Pancreas (tissue), 10 donors: ENCODE measurements at regions not wholly inside any gene's neighbourhood (a gene's known extent, or its start where the extent isn't known, plus 50 kb on each side); places are given as distances from the start of the nearest gene placed in this dataset.

ENCODE experiments used
- ATAC-seq, 4 donors: fragments of 200-7000 bp; cut with Tn5 transposase; one replicate each; pipeline versions ENCODE4 v1.8.0 to v1.9.1; 2020; ENCODE audit warnings: mild to moderate bottlenecking in 4 of 4, moderate library complexity in 4 of 4
- DNase-seq, 6 donors: peaks; one replicate each; pipeline ENCODE4 v3.0.0-alpha.2; 2020
- FAIRE-seq: peaks from 2 replicates; lab custom pipeline; 2012; peaks lifted over from hg19 to GRCh38; lab: Jason Lieb, UNC
- H3K27ac ChIP-seq, 4 donors: fragments of 200-600 bp; sonication (generic); 1 replicate in 3 of 4; 2 replicates in 1 of 4; pipeline versions ENCODE4 v1.5.0 to v1.8.0; 2020
- H3K27me3 ChIP-seq, 4 donors: fragments of 200-600 bp; one replicate each; pipeline ENCODE4 v1.8.0; 2021
- H3K36me3 ChIP-seq, 3 donors: fragments of 200-600 bp; sonication (generic) in 1 of 3; one replicate each; pipeline versions ENCODE4 v1.5.0 to v1.8.0; 2020 to 2021
- H3K4me1 ChIP-seq, 3 donors: fragments of 200-600 bp; one replicate each; pipeline ENCODE4 v1.8.0; 2021
- H3K4me3 ChIP-seq, 4 donors: fragments of 200-600 bp; sonication (generic) in 2 of 4; one replicate each; pipeline versions ENCODE4 v1.5.0 to v1.8.0; 2020 to 2021
- H3K9me3 ChIP-seq, 4 donors: fragments of 200-600 bp; one replicate each; pipeline ENCODE4 v1.8.0; 2021
- CTCF ChIP-seq, 4 donors: fragments of 200-600 bp; sonication (generic) in 3 of 4; IDR thresholded peaks; one replicate each; pipeline versions ENCODE4 v1.5.0 to v1.8.0; 2021; ENCODE audit warnings: antibody characterized with exemption in 4 of 4
- WGBS, 2 donors: extraction: QIAGEN DNeasy Blood & Tissue Kit; methylation state at CpG; one replicate each; pipeline ENCODE4 v1.1.7; 2013; 5-methylcytosine and 5-hydroxymethylcytosine counted together
- intact Hi-C, 3 donors: fragments of 100-400 bp; cut with DNase I; formaldehyde crosslinking; loops; one replicate each; pipeline versions ENCODE4 v1.11.1 to v1.14.2; 2022
- donor health status: healthy with polysubstance abuse.
- donor health status: DM: no; HTN: no; CAD: no; lungs with moderate emphysema.
- donor health status: DM: no; HTN: no; CAD: no.
- donor health status: control.
- donor health status: control.
- donor health status: Bipolar disorder and iron deficiency.
- donor health status: DM: yes; HTN: yes; CAD: no.
- donor health status: DM: no; HTN: no; CAD: no.
- donor health status: DM: no; HTN: no; CAD: no.
- donor health status: DM: yes; HTN: yes; CAD: no.

- FAIRE-seq (no peak), ATAC-seq (no peak)
Measured at GRCh38 chr2:77831471-77831870, 309.3 kb upstream of the LRRTM4 start.

GRCh38 chr2:77831898-77832297 is 309.7 kb upstream of the LRRTM4 start:
- 42 to 55% methylated on average over 1 of the region's 1 CpG for WGBS, 2 donors

More at GRCh38 chr2:77831471-77831870, 309.3 kb upstream of the LRRTM4 start:
- TF ChIP-seq CTCF (IDR thresholded peaks at IDR 0.05): no peak
- 74% methylated on average over 1 of the region's 1 CpG for WGBS, 2 donors
- Histone ChIP-seq H3K27me3 (no peaks in the 10 kb centered on the region), H3K4me3 (no peak overlapping the region), H3K9me3 (no peaks in the 10 kb centered on the region), H3K27ac (no peak overlapping the region), H3K4me1 (no peaks in the 10 kb centered on the region), H3K36me3 (no peaks in the 10 kb centered on the region)
- intact Hi-C loops: no loop called here
- DNase-seq: no peak

GRCh38 chr2:77834360-77835002 is 312.3 kb upstream of the LRRTM4 start:
- FAIRE-seq: no peak
- H3K27me3 ChIP-seq: no peaks in the 10 kb centered on the region
- H3K4me1 ChIP-seq: no peaks in the 10 kb centered on the region

More at GRCh38 chr2:77831898-77832297, 309.7 kb upstream of the LRRTM4 start:
- Histone ChIP-seq H3K9me3 (no peaks in the 10 kb centered on the region), H3K27ac (no peak overlapping the region), H3K4me3 (no peak overlapping the region), H3K4me1 (no peaks in the 10 kb centered on the region), H3K36me3 (no peaks in the 10 kb centered on the region), H3K27me3 (no peaks in the 10 kb centered on the region)
- no peak for TF ChIP-seq CTCF (IDR thresholded peaks at IDR 0.05)
- intact Hi-C loops: no loop called here
- no peak for FAIRE-seq
- no peak for ATAC-seq
- DNase-seq: no peak

GRCh38 chr2:77838441-77838840 is 316.3 kb upstream of the LRRTM4 start:
- DNase-seq (no peak), ATAC-seq (no peak), FAIRE-seq (no peak)
- Histone ChIP-seq H3K4me1 (no peaks in the 10 kb centered on the region), H3K27ac (no peak overlapping the region), H3K36me3 (no peaks in the 10 kb centered on the region), H3K4me3 (no peak overlapping the region), H3K27me3 (no peaks in the 10 kb centered on the region), H3K9me3 (no peaks in the 10 kb centered on the region)
- intact Hi-C loops: no loop called here
- no peak for TF ChIP-seq CTCF (IDR thresholded peaks at IDR 0.05)

More at GRCh38 chr2:77834360-77835002, 312.3 kb upstream of the LRRTM4 start:
- TF ChIP-seq CTCF (IDR thresholded peaks at IDR 0.05): no peak
- no peaks in the 10 kb centered on the region for H3K9me3 ChIP-seq
- H3K27ac ChIP-seq: no peak overlapping the region
- DNase-seq (no peak), ATAC-seq (no peak)
- intact Hi-C loops: no loop called here
- WGBS, 2 donors: 66 to 75% methylated on average over 3 of the region's 3 CpGs
- no peaks in the 10 kb centered on the region for H3K36me3 ChIP-seq
- H3K4me3 ChIP-seq: no peak overlapping the region

- Histone ChIP-seq H3K27me3 (no peaks in the 10 kb centered on the region), H3K4me3 (no peak overlapping the region), H3K9me3 (no peaks in the 10 kb centered on the region), H3K36me3 (no peaks in the 10 kb centered on the region), H3K4me1 (no peaks in the 10 kb centered on the region), H3K27ac (no peak overlapping the region)
- no peak for FAIRE-seq
- no peak for DNase-seq
- intact Hi-C loops: no loop called here
- no peak for ATAC-seq
- TF ChIP-seq CTCF (IDR thresholded peaks at IDR 0.05): no peak
Measured at GRCh38 chr2:77839102-77839501, 316.9 kb upstream of the LRRTM4 start.
